OCI-LY3 (cell line): ENCODE measurements at regions not wholly inside any gene's neighbourhood (a gene's known extent, or its start where the extent isn't known, plus 50 kb on each side); places are given as distances from the start of the nearest gene placed in this dataset.
"Not testable (repeated sequence)": the region's sequence is repeated elsewhere in the genome, so short reads cannot be mapped to it uniquely, and the experiment has no call there.

Experiments
- CTCF ChIP-seq: fragments of 200-600, 300-600 bp; sonication (generic); IDR thresholded peaks from 2 replicates; pipeline ENCODE4 v1.5.1; 2014; ENCODE audit warnings: antibody characterized with exemption, low read length, low read depth
- EZH2phosphoT487 ChIP-seq: fragments of 200-600 bp; shearing (Covaris generic); IDR thresholded peaks from 2 replicates; pipeline ENCODE4 v1.6.1; 2018; ENCODE audit warnings: antibody characterized with exemption, mixed run types, low read depth

GRCh38 chr10:93127642-93128215 is 54.0 kb downstream of the CYP26A1 start:
- TF ChIP-seq CTCF, EZH2phosphoT487: not testable (repeated sequence)
